ENCODE measurements at regions not wholly inside any gene's neighbourhood (a gene's known extent, or its start where the extent isn't known, plus 50 kb on each side); places are given as distances from the start of the nearest gene placed in this dataset.

- peaks cover 0 to 11% (median 0%) of the 10 kb centered on the region in 4 donors for H3K4me1 ChIP-seq
- no peak overlapping the region for H3K4me3 ChIP-seq
- TF ChIP-seq CTCF (IDR thresholded peaks at IDR 0.05), result no peak
- H3K36me3 ChIP-seq, result no peaks in the 10 kb centered on the region
- no peak overlapping the region for H3K27ac ChIP-seq
- DNase-seq, result no peak
- no peaks in the 10 kb centered on the region for H3K27me3 ChIP-seq
- intact Hi-C loops (cut with DNase I; ENCODE audit: low total_unique reads), result no loop called here
- no peaks in the 10 kb centered on the region for H3K9me3 ChIP-seq
These were observed 508.2 kb upstream of the WWC1 start for GRCh38 chr5:167783145-167783817.

- Histone ChIP-seq H3K9me3 (no peaks in the 10 kb centered on the region), H3K27ac (no peak overlapping the region), H3K4me1 (peaks cover 0 to 19% (median 0%) of the 10 kb centered on the region in 4 donors), H3K4me3 (no peak overlapping the region), H3K36me3 (no peaks in the 10 kb centered on the region), H3K27me3 (no peaks in the 10 kb centered on the region)
- no peak for TF ChIP-seq CTCF (IDR thresholded peaks at IDR 0.05)
- no peak for DNase-seq
- intact Hi-C loops (cut with DNase I; ENCODE audit: low total_unique reads), result no loop called here
These were observed 506.3 kb upstream of the WWC1 start for GRCh38 chr5:167785106-167785505.

- H3K9me3 ChIP-seq, result no peaks in the 10 kb centered on the region
- H3K27ac ChIP-seq, result no peak overlapping the region
- peaks cover 0 to 22% (median 2%) of the 10 kb centered on the region in 4 donors for H3K4me1 ChIP-seq
- no peak for TF ChIP-seq CTCF (IDR thresholded peaks at IDR 0.05)
- H3K4me3 ChIP-seq, result no peak overlapping the region
- H3K27me3 ChIP-seq, result no peaks in the 10 kb centered on the region
- no peak for DNase-seq
- intact Hi-C loops (cut with DNase I; ENCODE audit: low total_unique reads), result no loop called here
- H3K36me3 ChIP-seq, result no peaks in the 10 kb centered on the region
These were observed 505.5 kb upstream of the WWC1 start for GRCh38 chr5:167785901-167786300.

- DNase-seq, result no peak
- no peaks in the 10 kb centered on the region for H3K27me3 ChIP-seq
- no peaks in the 10 kb centered on the region for H3K9me3 ChIP-seq
- no peaks in the 10 kb centered on the region for H3K36me3 ChIP-seq
- no peak overlapping the region for H3K4me3 ChIP-seq
- TF ChIP-seq CTCF (IDR thresholded peaks at IDR 0.05), result no peak
- intact Hi-C loops (cut with DNase I; ENCODE audit: low total_unique reads), result no loop called here
- H3K4me1 ChIP-seq, result peaks cover 0 to 24% (median 2%) of the 10 kb centered on the region in 4 donors
- H3K27ac ChIP-seq, result no peak overlapping the region
These were observed 504.4 kb upstream of the WWC1 start for GRCh38 chr5:167786871-167787578.

- Histone ChIP-seq H3K4me3 (peak overlapping the region; percentile 46 to 48), H3K27me3 (no peaks in the 10 kb centered on the region), H3K4me1 (peaks cover 0 to 24% (median 2%) of the 10 kb centered on the region in 4 donors), H3K27ac (peak overlapping the region; percentile 72 to 76), H3K36me3 (no peaks in the 10 kb centered on the region), H3K9me3 (no peaks in the 10 kb centered on the region)
- no peak for TF ChIP-seq CTCF (IDR thresholded peaks at IDR 0.05)
- DNase-seq, result no peak
- intact Hi-C loops (cut with DNase I; ENCODE audit: low total_unique reads), result no loop called here
These were observed 501.4 kb upstream of the WWC1 start for GRCh38 chr5:167790045-167790444.

Data from tibial artery (tissue), 4 donors.